GM18873 (cell line): ENCODE measurements at regions not wholly inside any gene's neighbourhood (a gene's known extent, or its start where the extent isn't known, plus 50 kb on each side); places are given as distances from the start of the nearest gene placed in this dataset.

Source experiments
- ATAC-seq: cut with Tn5 transposase; IDR thresholded peaks from one replicate; pipeline ENCODE4 v1.9.1; 2021; ENCODE audit warnings: mild to moderate bottlenecking, moderate library complexity, moderate number of reproducible peaks; ENCODE audit not compliant: unreplicated experiment, low FRiP score

GRCh38 chr1:184301227-184301626 is 85.6 kb upstream of the C1orf21 start:
- ATAC-seq = no peak

GRCh38 chr1:184302346-184302745 is 84.5 kb upstream of the C1orf21 start:
- ATAC-seq = no peak

- ATAC-seq = no peak
These were observed 76.5 kb upstream of the C1orf21 start for GRCh38 chr1:184310157-184310819.

GRCh38 chr1:184311580-184311979 is 75.2 kb upstream of the C1orf21 start:
- ATAC-seq = no peak

GRCh38 chr1:184315254-184315653 is 71.6 kb upstream of the C1orf21 start:
- no peak for ATAC-seq

- ATAC-seq = no peak
These were observed 67.0 kb upstream of the C1orf21 start for GRCh38 chr1:184319879-184320278.

- no peak for ATAC-seq
These were observed 64.6 kb upstream of the C1orf21 start for GRCh38 chr1:184322253-184322652.

- no peak for ATAC-seq
These were observed 61.9 kb upstream of the C1orf21 start for GRCh38 chr1:184324972-184325371.

- no peak for ATAC-seq
These were observed 60.6 kb upstream of the C1orf21 start for GRCh38 chr1:184326278-184326677.

- no peak for ATAC-seq
These were observed 57.4 kb upstream of the C1orf21 start for GRCh38 chr1:184329245-184329953.

- ATAC-seq = no peak
These were observed 56.6 kb upstream of the C1orf21 start for GRCh38 chr1:184329962-184330868.

GRCh38 chr1:184330875-184331274 is 56.0 kb upstream of the C1orf21 start:
- ATAC-seq = no peak
